Hepatocyte (in vitro differentiated cells): ENCODE measurements at regions not wholly inside any gene's neighbourhood (a gene's known extent, or its start where the extent isn't known, plus 50 kb on each side); places are given as distances from the start of the nearest gene placed in this dataset.

Experiments used
- DNase-seq: peaks from one replicate; pipeline ENCODE4 v3.0.0-alpha.2; 2016; ENCODE audit warnings: low spot score
- H2AFZ ChIP-seq: fragments of 200-600 bp; sonication (generic); 2 replicates; pipeline ENCODE4 v1.6.0; 2016; ENCODE audit warnings: antibody characterized with exemption, mild to moderate bottlenecking
- H3K27ac ChIP-seq: fragments of 200-600 bp; sonication (generic); 2 replicates; pipeline ENCODE4 v1.5.1; 2016; ENCODE audit warnings: mild to moderate bottlenecking
- H3K27me3 ChIP-seq: fragments of 200-600 bp; sonication (generic); 2 replicates; pipeline ENCODE4 v1.6.1; 2016
- H3K36me3 ChIP-seq: fragments of 200-600 bp; sonication (generic); replicated peaks from 2 replicates; pipeline ENCODE4 v1.5.1; 2016; ENCODE audit warnings: low read depth; ENCODE audit not compliant: insufficient read depth
- H3K4me1 ChIP-seq: fragments of 200-600 bp; sonication (generic); 2 replicates; pipeline ENCODE4 v1.5.1; 2016; ENCODE audit warnings: mild to moderate bottlenecking, moderate library complexity; ENCODE audit not compliant: insufficient read depth
- H3K4me2 ChIP-seq: fragments of 200-600 bp; sonication (generic); 2 replicates; pipeline ENCODE4 v1.6.0; 2016
- H3K4me3 ChIP-seq: fragments of 200-600 bp; sonication (generic); 2 replicates; pipeline ENCODE4 v1.5.1; 2016; ENCODE audit warnings: mild to moderate bottlenecking
- H3K79me2 ChIP-seq: fragments of 200-600 bp; sonication (generic); 2 replicates; pipeline ENCODE4 v1.6.0; 2017; ENCODE audit warnings: mild to moderate bottlenecking
- H3K9me2 ChIP-seq: fragments of 200-600 bp; sonication (generic); replicated peaks from 2 replicates; pipeline ENCODE4 v1.6.0; 2017; ENCODE audit warnings: mild to moderate bottlenecking; ENCODE audit not compliant: insufficient read depth
- H3K9me3 ChIP-seq: fragments of 200-600 bp; sonication (generic); 2 replicates; pipeline ENCODE4 v1.5.1; 2016; ENCODE audit warnings: low read depth, mild to moderate bottlenecking
- H4K20me1 ChIP-seq: fragments of 200-600 bp; sonication (generic); 2 replicates; pipeline ENCODE4 v1.6.0; 2016; ENCODE audit warnings: mild to moderate bottlenecking; ENCODE audit not compliant: insufficient read depth, poor library complexity, severe bottlenecking
- CTCF ChIP-seq: fragments of 200-600 bp; sonication (generic); IDR thresholded peaks from 2 replicates; pipeline ENCODE4 v1.5.1; 2016; ENCODE audit warnings: antibody characterized with exemption, mild to moderate bottlenecking; ENCODE audit not compliant: poor library complexity
- EZH2 ChIP-seq: fragments of 200-600 bp; sonication (generic); IDR thresholded peaks from 2 replicates; pipeline ENCODE4 v1.6.1; 2016; ENCODE audit warnings: antibody characterized with exemption, mild to moderate bottlenecking, borderline replicate concordance
- EZH2phosphoT487 ChIP-seq: fragments of 200-600 bp; sonication (generic); IDR thresholded peaks from one replicate; pipeline ENCODE4 v1.6.1; 2018; ENCODE audit warnings: antibody characterized with exemption, mild to moderate bottlenecking, low read depth, moderate library complexity; ENCODE audit not compliant: unreplicated experiment, severe bottlenecking
- WGBS: methylation state at CpG from one replicate; pipeline ENCODE4 v1.1.6; 2016; ENCODE audit warnings: low lambda C conversion rate; ENCODE audit errors: missing lambda C conversion rate; 5-methylcytosine and 5-hydroxymethylcytosine counted together

DNA sequence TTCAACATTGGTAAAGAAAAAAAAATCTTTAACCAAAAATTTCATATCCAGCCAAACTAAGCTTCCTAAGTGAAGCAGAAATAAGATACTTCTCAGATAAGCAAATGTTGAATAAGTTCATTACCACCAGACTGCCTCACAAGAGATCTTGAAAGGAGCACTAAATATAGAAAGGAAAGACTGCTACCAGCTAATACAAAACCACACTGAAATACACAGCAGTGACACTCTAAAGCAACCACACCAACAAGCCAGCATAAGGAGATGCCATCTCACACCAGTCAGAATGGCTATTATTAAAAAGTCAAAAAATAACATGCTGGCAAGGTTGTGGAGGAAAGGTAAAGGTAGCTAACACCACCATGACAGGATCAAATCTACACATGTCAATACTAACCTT lies 74.0 kb upstream of the LHCGR start:
- H3K27ac ChIP-seq: no peak overlapping the region
- H3K9me2 ChIP-seq: no peaks in the 10 kb centered on the region
- no peak overlapping the region for H2AFZ ChIP-seq
- no peaks in the 10 kb centered on the region for H3K9me3 ChIP-seq
- TF ChIP-seq EZH2: no peak
- DNase-seq: no peak
- no peaks in the 10 kb centered on the region for H3K36me3 ChIP-seq
- no peaks in the 10 kb centered on the region for H3K79me2 ChIP-seq
- no peaks in the 10 kb centered on the region for H3K4me1 ChIP-seq
- no peaks in the 10 kb centered on the region for H3K27me3 ChIP-seq
- no peak overlapping the region for H3K4me2 ChIP-seq
- H4K20me1 ChIP-seq: no peaks in the 10 kb centered on the region
- H3K4me3 ChIP-seq: no peak overlapping the region

DNA sequence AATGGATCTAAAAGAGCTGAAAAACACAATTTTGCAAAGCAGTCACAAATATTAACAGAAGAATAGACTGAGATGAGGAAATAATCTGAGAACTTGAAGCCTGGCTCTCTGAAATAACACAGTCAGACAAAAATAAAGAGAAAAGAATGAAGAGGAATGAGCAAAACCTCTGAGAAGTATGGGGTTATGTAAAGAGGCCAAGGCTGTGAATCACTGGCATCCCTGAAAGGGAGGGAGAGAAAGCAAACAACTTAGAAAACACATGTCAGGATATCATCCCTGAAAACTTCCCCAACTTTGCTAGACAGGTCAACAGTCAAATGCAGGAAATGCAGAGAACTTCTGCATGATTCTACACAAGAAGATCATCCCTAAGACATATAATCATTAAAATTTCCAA lies 73.5 kb upstream of the LHCGR start:
- Histone ChIP-seq H3K4me1 (no peaks in the 10 kb centered on the region), H3K79me2 (no peaks in the 10 kb centered on the region), H4K20me1 (no peaks in the 10 kb centered on the region), H3K36me3 (no peaks in the 10 kb centered on the region), H3K9me2 (no peaks in the 10 kb centered on the region), H3K27me3 (no peaks in the 10 kb centered on the region), H3K4me3 (no peak overlapping the region), H3K4me2 (no peak overlapping the region), H3K27ac (no peak overlapping the region), H2AFZ (no peak overlapping the region), H3K9me3 (no peaks in the 10 kb centered on the region)
- TF ChIP-seq EZH2: no peak
- no peak for TF ChIP-seq CTCF
- no peak for DNase-seq

GRCh38 chr2:48826986-48827385 lies 71.5 kb upstream of the LHCGR start:
- no peak overlapping the region for H3K4me3 ChIP-seq
- H3K9me2 ChIP-seq: no peaks in the 10 kb centered on the region
- 81% methylated on average over 4 of the region's 4 CpGs for WGBS
- TF ChIP-seq EZH2 (no peak), EZH2phosphoT487 (no peak), CTCF (no peak)
- H3K9me3 ChIP-seq: no peaks in the 10 kb centered on the region
- H3K4me1 ChIP-seq: no peaks in the 10 kb centered on the region
- no peaks in the 10 kb centered on the region for H3K79me2 ChIP-seq
- no peak overlapping the region for H2AFZ ChIP-seq
- DNase-seq: no peak
- H3K27me3 ChIP-seq: no peaks in the 10 kb centered on the region
- H3K27ac ChIP-seq: no peak overlapping the region
- H4K20me1 ChIP-seq: no peaks in the 10 kb centered on the region
- no peak overlapping the region for H3K4me2 ChIP-seq
- H3K36me3 ChIP-seq: no peaks in the 10 kb centered on the region

DNA sequence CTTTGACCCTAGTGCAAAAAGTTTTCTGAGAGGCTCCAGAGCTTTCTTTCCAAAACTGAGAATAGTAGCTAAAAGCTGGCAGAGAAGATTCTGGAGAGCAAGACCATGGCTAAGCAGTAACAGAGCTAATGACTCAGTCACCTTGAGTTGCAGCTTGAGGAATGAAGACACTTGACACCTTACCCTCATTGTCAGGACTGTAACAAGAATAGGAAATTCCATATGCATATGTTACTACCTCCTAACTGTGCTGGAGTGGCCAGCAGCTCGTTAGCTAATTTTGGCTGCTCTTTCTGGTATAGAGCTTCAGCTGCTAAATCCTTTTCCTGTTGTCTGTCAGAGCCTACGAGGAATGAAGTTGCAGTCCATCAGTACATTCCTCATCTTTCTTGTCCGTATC lies 68.6 kb upstream of the LHCGR start:
- no peaks in the 10 kb centered on the region for H3K27me3 ChIP-seq
- TF ChIP-seq EZH2 (no peak), EZH2phosphoT487 (no peak), CTCF (no peak)
- H3K4me1 ChIP-seq: peaks cover 5% of the 10 kb centered on the region
- H3K4me2 ChIP-seq: no peak overlapping the region
- H3K9me2 ChIP-seq: no peaks in the 10 kb centered on the region
- no peak overlapping the region for H2AFZ ChIP-seq
- no peaks in the 10 kb centered on the region for H3K9me3 ChIP-seq
- no peaks in the 10 kb centered on the region for H3K36me3 ChIP-seq
- H3K4me3 ChIP-seq: no peak overlapping the region
- no peak for DNase-seq
- no peak overlapping the region for H3K27ac ChIP-seq
- H4K20me1 ChIP-seq: no peaks in the 10 kb centered on the region
- H3K79me2 ChIP-seq: no peaks in the 10 kb centered on the region
- 76% methylated on average over 3 of the region's 3 CpGs for WGBS
